B cell (primary cell): ENCODE measurements at regions not wholly inside any gene's neighbourhood (a gene's known extent, or its start where the extent isn't known, plus 50 kb on each side); places are given as distances from the start of the nearest gene placed in this dataset.
"Not testable (repeated sequence)": the region's sequence is repeated elsewhere in the genome, so short reads cannot be mapped to it uniquely, and the experiment has no call there.

Source experiments
- ATAC-seq: fragments of 200-7000 bp; cut with Tn5 transposase; one replicate; pipeline ENCODE4 v1.10.0; 2021; ENCODE audit warnings: low read depth, mild to moderate bottlenecking, moderate number of reproducible peaks, moderate library complexity
- CTCF ChIA-PET: fragments of 350-600 bp; sonication (Branson Sonifier 250); formaldehyde crosslinking; loops from one replicate; lab custom pipeline; 2021; ENCODE audit warnings: antibody characterized with exemption, inconsistent platforms; lab: Charles Lee
- POLR2A ChIA-PET: fragments of 350-600 bp; sonication (Branson Sonifier 250); formaldehyde crosslinking; loops from one replicate; lab custom pipeline; 2021; ENCODE audit warnings: antibody characterized with exemption; lab: Charles Lee
- DNase-seq: peaks from one replicate; pipeline ENCODE4 v3.0.0; 2013
- H2AFZ ChIP-seq: 2 replicates; pipeline ENCODE4 v1.6.1; 2012; ENCODE audit warnings: mild to moderate bottlenecking, low read depth, low read length; ENCODE audit not compliant: insufficient read depth, poor library complexity, severe bottlenecking
- H3K27ac ChIP-seq, 2 donors: 1 replicate in 1 of 2; 2 replicates in 1 of 2; pipeline ENCODE4 v1.5.1; 2012 to 2013; ENCODE audit warnings: low read length in 2 of 2, mild to moderate bottlenecking in 2 of 2, moderate library complexity in 1 of 2
- H3K27me3 ChIP-seq, 4 experiments: fragments of 200-600 bp in 1 of 4; sonication (generic) in 1 of 4; replicated peaks in 1 of 4; 1 replicate in 2 of 4; 2 replicates in 2 of 4; pipeline versions ENCODE4 v1.6.1 to v1.7.0; 2013 to 2016; ENCODE audit warnings: low read length in 3 of 4, mild to moderate bottlenecking in 2 of 4, mixed read lengths in 1 of 4, moderate library complexity in 1 of 4; ENCODE audit not compliant: insufficient read depth in 4 of 4, control insufficient read depth in 3 of 4; ENCODE audit errors: control extremely low read depth in 1 of 4
- H3K36me3 ChIP-seq, 2 experiments: replicated peaks in 1 of 2; 1 replicate in 1 of 2; 2 replicates in 1 of 2; pipeline versions ENCODE4 v1.6.1 to v1.7.1; 2013; ENCODE audit warnings: low read length in 1 of 2; ENCODE audit not compliant: insufficient read depth in 2 of 2, control insufficient read depth in 1 of 2; ENCODE audit errors: control extremely low read depth in 1 of 2, extremely low read depth in 1 of 2
- H3K4me1 ChIP-seq, 2 donors: fragments of 200-600 bp in 1 of 2; sonication (generic) in 1 of 2; 1 replicate in 1 of 2; 2 replicates in 1 of 2; pipeline versions ENCODE4 v1.5.1 to v1.6.1; 2013 to 2017; ENCODE audit warnings: low read length in 2 of 2; ENCODE audit not compliant: control insufficient read depth in 2 of 2, insufficient read depth in 2 of 2
- H3K4me2 ChIP-seq: replicated peaks from 2 replicates; pipeline ENCODE3; 2012; ENCODE audit warnings: mild to moderate bottlenecking, low read depth, low read length; ENCODE audit not compliant: poor library complexity, severe bottlenecking
- H3K4me3 ChIP-seq, 5 experiments: fragments of 200-600 bp in 1 of 5; sonication (generic) in 1 of 5; 1 replicate in 3 of 5; 2 replicates in 2 of 5; pipeline versions ENCODE4 v1.5.1 to v1.7.0; 2011 to 2016; ENCODE audit warnings: low read length in 4 of 5, mild to moderate bottlenecking in 4 of 5, low read depth in 2 of 5, control low read depth in 1 of 5, moderate library complexity in 1 of 5; ENCODE audit not compliant: insufficient read depth in 1 of 5; ENCODE audit errors: control extremely low read depth in 1 of 5, extremely low read depth in 1 of 5
- H3K79me2 ChIP-seq: fragments of 200-600 bp; sonication (generic); one replicate; pipeline ENCODE4 v1.6.0; 2016; ENCODE audit warnings: low read length; ENCODE audit not compliant: control insufficient read depth, insufficient read depth
- H3K9ac ChIP-seq: fragments of 200-600 bp; sonication (generic); 2 replicates; pipeline ENCODE4 v1.6.1; 2017; ENCODE audit warnings: mild to moderate bottlenecking, low read length, moderate library complexity
- H3K9me3 ChIP-seq, 3 donors: one replicate each; pipeline versions ENCODE4 v1.6.1 to v1.7.1; 2013; ENCODE audit warnings: low read length in 2 of 3; ENCODE audit not compliant: control insufficient read depth in 2 of 3, insufficient read depth in 1 of 3; ENCODE audit errors: control extremely low read depth in 1 of 3
- H4K20me1 ChIP-seq: 2 replicates; pipeline ENCODE4 v1.6.0; 2012; ENCODE audit warnings: mild to moderate bottlenecking, low read length; ENCODE audit not compliant: insufficient read depth, control insufficient read depth, poor library complexity, severe bottlenecking
- H3K27ac Mint-ChIP-seq: one replicate; pipeline ENCODE4 v1.8.0; 2021; ENCODE audit warnings: mixed read lengths
- H3K27me3 Mint-ChIP-seq: one replicate; pipeline ENCODE4 v1.8.0; 2021; ENCODE audit warnings: mixed read lengths
- H3K4me1 Mint-ChIP-seq: one replicate; pipeline ENCODE4 v1.8.0; 2021; ENCODE audit warnings: mixed read lengths
- H3K4me3 Mint-ChIP-seq: one replicate; pipeline ENCODE4 v1.8.0; 2021; ENCODE audit warnings: mixed read lengths
- H3K9me3 Mint-ChIP-seq: one replicate; pipeline ENCODE4 v1.8.0; 2022; ENCODE audit warnings: mixed read lengths; ENCODE audit not compliant: insufficient read depth
- WGBS: methylation state at CpG from one replicate; pipeline ENCODE4 v1.1.5; 2013; ENCODE audit warnings: missing lambda C conversion rate; ENCODE audit not compliant: insufficient coverage; 5-methylcytosine and 5-hydroxymethylcytosine counted together
- intact Hi-C: fragments of 100-400 bp; cut with micrococcal nuclease; formaldehyde crosslinking; loops from one replicate; pipeline ENCODE4 v1.10.0; 2022

DNA sequence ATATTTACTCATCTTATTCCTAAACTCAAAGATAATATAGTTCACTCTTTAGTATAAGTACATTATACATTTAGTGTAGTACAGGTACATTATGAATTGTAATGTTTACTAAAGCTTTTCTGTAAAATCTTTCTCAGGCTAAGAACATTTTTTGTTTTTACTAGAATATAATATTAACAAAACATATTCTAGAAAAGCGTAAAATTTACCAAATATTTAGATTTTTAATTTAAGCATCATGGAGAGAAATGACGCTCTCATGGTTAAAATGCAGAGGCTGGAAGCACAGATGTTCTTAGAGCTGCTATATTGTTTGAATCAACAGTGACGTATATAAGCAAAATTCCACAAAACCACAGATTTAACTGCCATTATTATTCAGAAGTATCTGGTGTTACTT is 54.7 kb upstream of the NBPF15 start:
- CTCF ChIA-PET, H3K9me3 ChIP-seq, ATAC-seq, H3K4me3 ChIP-seq, H3K79me2 ChIP-seq, H3K27ac Mint-ChIP-seq, H3K9ac ChIP-seq, H3K4me1 ChIP-seq, H3K4me2 ChIP-seq, H3K36me3 ChIP-seq, H3K4me3 Mint-ChIP-seq, H3K4me1 Mint-ChIP-seq, H4K20me1 ChIP-seq, H3K9me3 Mint-ChIP-seq, DNase-seq, intact Hi-C loops, H3K27me3 Mint-ChIP-seq, POLR2A ChIA-PET, H2AFZ ChIP-seq, H3K27me3 ChIP-seq, H3K27ac ChIP-seq: not testable (repeated sequence)
- no CpG with 5 or more reads among the region's 3 CpGs for WGBS

GRCh38 chr1:144516906-144517305 is 55.4 kb upstream of the NBPF15 start:
- H3K4me1 Mint-ChIP-seq, POLR2A ChIA-PET: not testable (repeated sequence)

GRCh38 chr1:144518439-144518838 is 57.0 kb upstream of the NBPF15 start:
- H3K27ac ChIP-seq, intact Hi-C loops, H3K9ac ChIP-seq, ATAC-seq, H3K27ac Mint-ChIP-seq, H3K4me3 ChIP-seq, CTCF ChIA-PET, H3K4me1 ChIP-seq, H3K4me1 Mint-ChIP-seq, H2AFZ ChIP-seq, POLR2A ChIA-PET, H3K27me3 Mint-ChIP-seq, H4K20me1 ChIP-seq, H3K9me3 Mint-ChIP-seq, H3K36me3 ChIP-seq, DNase-seq, H3K4me2 ChIP-seq, H3K79me2 ChIP-seq, H3K27me3 ChIP-seq, H3K4me3 Mint-ChIP-seq, H3K9me3 ChIP-seq: not testable (repeated sequence)
- WGBS = no CpG with 5 or more reads among the region's 9 CpGs

More at GRCh38 chr1:144516906-144517305, 55.4 kb upstream of the NBPF15 start:
- intact Hi-C loops, H3K4me3 ChIP-seq, H3K4me2 ChIP-seq, H3K79me2 ChIP-seq, H4K20me1 ChIP-seq, H3K9ac ChIP-seq, ATAC-seq, H3K9me3 ChIP-seq, H3K4me1 ChIP-seq, DNase-seq, H3K36me3 ChIP-seq, CTCF ChIA-PET, H3K4me3 Mint-ChIP-seq, H3K9me3 Mint-ChIP-seq, H2AFZ ChIP-seq, H3K27me3 ChIP-seq, H3K27ac Mint-ChIP-seq, H3K27me3 Mint-ChIP-seq, H3K27ac ChIP-seq: not testable (repeated sequence)
- no CpG with 5 or more reads among the region's 2 CpGs for WGBS

GRCh38 chr1:144519528-144520189 is 58.2 kb upstream of the NBPF15 start:
- H3K79me2 ChIP-seq, H3K4me3 Mint-ChIP-seq, DNase-seq, H3K27ac Mint-ChIP-seq, H3K4me1 ChIP-seq, H3K9me3 Mint-ChIP-seq, H3K4me1 Mint-ChIP-seq, H3K9ac ChIP-seq, H3K27ac ChIP-seq, H3K4me3 ChIP-seq, H4K20me1 ChIP-seq, H3K27me3 Mint-ChIP-seq, H2AFZ ChIP-seq, CTCF ChIA-PET, ATAC-seq, H3K36me3 ChIP-seq, H3K27me3 ChIP-seq, POLR2A ChIA-PET, H3K9me3 ChIP-seq, intact Hi-C loops, H3K4me2 ChIP-seq: not testable (repeated sequence)
- 40% methylated on average over 1 of the region's 12 CpGs for WGBS
